ENCODE measurements at regions not wholly inside any gene's neighbourhood (a gene's known extent, or its start where the extent isn't known, plus 50 kb on each side); places are given as distances from the start of the nearest gene placed in this dataset.
A peak's percentile ranks its signal among the peaks of the same experiment; 100 is the strongest.

DNA sequence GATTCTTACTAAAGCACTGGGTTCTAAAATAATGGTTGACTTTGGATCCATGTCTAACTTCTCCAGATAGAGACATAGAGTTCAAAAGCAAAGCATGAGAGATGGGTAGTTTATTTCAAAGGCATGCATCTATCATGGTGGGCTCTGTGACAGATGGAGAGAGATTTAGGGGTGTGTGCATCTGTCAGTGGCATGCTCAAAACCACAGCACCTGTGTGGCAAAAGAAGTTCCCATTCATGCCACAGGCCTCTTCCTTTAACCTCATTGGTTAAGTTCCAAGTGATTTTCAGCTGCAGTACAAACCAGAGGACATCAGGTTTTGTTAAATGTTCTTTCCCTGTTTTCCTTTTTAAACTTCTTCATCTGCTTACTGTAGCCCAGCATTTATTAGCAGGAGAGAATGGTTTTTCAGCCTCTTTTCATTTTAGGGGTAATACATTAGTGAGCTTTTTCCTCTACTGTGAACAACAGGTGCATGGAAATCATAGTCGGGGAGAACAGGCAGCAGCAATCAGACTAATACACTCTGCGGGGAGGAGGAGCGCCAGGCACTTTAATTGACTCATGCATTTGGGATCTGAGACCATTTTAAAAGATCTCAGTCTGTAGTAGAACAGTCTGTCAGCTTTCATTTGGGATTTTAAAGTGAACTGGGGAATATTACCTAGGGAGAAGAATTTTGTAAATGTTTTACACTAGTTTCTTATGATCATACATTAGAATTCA lies 52.4 kb upstream of the UPP2 start:
- no peak for FAIRE-seq

GRCh38 chr2:158048327-158048726 lies 53.3 kb upstream of the UPP2 start:
- DNase-seq (ENCODE audit: extremely low spot score, insufficient read length, low read depth) (no peak), FAIRE-seq (no peak)

More for the DNA sequence above, 52.4 kb upstream of the UPP2 start:
- no peak for DNase-seq (ENCODE audit: extremely low spot score, insufficient read length, low read depth)

GRCh38 chr2:158047156-158047611 lies 54.5 kb upstream of the UPP2 start:
- FAIRE-seq = no peak
- DNase-seq (ENCODE audit: extremely low spot score, insufficient read length, low read depth) = no peak

DNA sequence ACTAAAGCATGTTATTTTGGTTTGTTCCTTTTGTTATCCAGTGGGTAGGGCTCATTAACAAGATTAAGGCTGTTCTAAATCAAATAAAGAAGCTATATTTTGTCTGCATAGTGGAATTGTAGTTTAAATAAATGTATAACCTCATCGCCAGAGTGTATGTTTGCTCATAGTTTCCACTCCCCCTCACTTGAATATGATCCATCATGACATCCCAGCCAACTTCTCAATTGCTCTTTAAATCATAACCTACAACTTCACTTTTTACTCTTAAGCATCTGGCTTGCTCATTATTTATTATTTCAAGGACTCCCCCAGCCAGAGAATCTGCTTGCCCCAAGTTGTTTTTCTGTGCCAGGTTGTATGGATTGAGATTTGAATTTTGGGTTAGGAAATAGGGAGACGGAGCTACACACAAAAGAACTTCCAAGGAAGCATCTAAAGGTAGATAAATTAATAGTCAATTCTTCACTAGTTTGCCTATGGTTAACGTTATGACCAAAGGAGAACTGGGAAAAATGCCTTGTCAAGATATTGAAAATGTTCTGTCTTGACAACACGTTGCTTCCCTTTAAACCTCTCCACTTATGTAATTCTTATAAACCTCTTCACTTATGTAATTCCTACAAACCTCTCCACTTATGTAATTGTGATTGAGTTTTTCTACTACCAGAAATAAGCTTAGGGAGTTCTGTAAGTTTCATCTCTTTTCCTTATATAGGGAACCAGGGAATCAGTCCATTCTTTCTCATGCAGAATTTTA lies 55.4 kb upstream of the UPP2 start:
- no peak for DNase-seq (ENCODE audit: extremely low spot score, insufficient read length, low read depth)
- FAIRE-seq = no peak

- no peak for DNase-seq (ENCODE audit: extremely low spot score, insufficient read length, low read depth)
- no peak for FAIRE-seq
Measured at GRCh38 chr2:158045362-158045761, 56.3 kb upstream of the UPP2 start.

DNA sequence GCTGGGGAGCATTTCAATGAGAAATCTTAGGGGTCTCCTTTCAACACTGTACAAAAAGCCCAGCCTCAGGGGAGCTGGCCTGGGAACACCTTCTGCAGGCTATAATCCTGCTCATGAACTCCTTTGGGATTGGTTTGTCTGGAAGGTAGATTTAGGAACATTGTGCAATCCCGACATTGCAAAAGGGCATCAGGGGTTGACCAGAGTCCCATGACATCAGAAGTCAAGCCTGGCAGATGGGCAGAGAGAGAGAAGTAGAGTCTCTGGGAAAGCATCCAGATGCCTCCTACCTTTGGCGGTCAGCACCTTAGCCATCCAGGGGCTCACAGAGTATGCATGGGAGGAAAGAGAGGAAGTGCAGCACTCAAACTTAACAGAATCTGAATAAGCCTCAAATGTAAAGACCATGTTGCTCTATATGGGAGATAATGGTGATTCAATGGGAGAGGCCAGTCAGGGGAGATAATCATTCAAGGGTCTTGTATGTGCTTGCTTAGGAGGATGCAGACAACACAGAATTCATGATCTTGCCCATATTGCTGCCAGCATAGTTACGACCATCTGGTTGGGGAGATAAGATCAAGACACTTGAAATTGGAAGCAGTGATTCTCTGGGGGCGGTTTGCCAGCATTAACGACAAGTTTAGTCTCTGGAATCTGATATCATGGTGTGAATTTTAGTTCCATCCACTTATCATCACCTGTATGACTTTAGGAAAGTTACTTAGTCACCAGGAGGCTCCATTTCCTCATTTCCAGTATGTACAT lies 58.3 kb upstream of the UPP2 start:
- no peak for DNase-seq (ENCODE audit: extremely low spot score, insufficient read length, low read depth)
- no peak for FAIRE-seq

GRCh38 chr2:158042666-158043065 lies 59.0 kb upstream of the UPP2 start:
- FAIRE-seq (no peak), DNase-seq (ENCODE audit: extremely low spot score, insufficient read length, low read depth) (no peak)

DNA sequence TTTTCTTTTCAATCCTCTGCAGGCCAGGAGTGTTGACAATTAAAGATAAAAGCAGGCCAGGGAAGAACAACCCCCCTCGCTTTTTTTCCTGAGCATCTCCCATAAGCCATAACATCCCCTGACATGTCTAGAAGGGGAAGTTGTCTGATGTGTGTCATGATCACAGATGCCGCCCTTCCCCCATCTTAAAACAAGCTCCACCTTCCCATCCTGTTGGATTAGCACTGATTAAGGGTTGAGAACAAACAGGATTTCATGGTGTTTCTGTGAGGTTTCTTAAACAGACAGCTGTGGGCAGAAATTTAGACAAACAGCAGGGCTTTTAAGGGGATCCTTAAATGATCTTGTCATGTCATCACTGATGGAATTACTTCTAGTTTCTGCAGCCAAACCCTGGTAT lies 59.4 kb upstream of the UPP2 start:
- FAIRE-seq (no peak), DNase-seq (ENCODE audit: extremely low spot score, insufficient read length, low read depth) (no peak)

- DNase-seq (ENCODE audit: extremely low spot score, insufficient read length, low read depth) (no peak), FAIRE-seq (no peak)
Measured at GRCh38 chr2:158041400-158041799, 60.3 kb upstream of the UPP2 start.

DNA sequence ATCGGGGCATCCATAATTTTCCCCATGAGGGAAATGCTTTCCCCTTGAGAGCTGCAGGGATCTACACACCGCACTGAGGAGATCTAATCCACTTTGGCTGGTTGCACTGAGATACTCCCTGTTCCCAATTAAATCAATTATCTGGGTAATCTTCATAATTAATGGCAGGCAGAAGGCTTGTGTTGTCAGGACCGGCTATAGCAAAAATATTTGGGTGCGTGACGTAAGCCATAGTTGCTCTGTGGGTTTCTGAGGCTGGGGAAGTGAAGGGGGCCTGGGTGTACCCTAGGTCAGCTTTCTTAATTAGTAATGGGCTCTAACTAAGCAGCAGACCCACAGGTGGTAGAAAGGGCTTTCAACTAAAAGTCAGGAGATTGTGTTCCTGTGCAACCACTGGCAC lies 62.8 kb upstream of the UPP2 start:
- FAIRE-seq (no peak), DNase-seq (ENCODE audit: extremely low spot score, insufficient read length, low read depth) (no peak)

DNA sequence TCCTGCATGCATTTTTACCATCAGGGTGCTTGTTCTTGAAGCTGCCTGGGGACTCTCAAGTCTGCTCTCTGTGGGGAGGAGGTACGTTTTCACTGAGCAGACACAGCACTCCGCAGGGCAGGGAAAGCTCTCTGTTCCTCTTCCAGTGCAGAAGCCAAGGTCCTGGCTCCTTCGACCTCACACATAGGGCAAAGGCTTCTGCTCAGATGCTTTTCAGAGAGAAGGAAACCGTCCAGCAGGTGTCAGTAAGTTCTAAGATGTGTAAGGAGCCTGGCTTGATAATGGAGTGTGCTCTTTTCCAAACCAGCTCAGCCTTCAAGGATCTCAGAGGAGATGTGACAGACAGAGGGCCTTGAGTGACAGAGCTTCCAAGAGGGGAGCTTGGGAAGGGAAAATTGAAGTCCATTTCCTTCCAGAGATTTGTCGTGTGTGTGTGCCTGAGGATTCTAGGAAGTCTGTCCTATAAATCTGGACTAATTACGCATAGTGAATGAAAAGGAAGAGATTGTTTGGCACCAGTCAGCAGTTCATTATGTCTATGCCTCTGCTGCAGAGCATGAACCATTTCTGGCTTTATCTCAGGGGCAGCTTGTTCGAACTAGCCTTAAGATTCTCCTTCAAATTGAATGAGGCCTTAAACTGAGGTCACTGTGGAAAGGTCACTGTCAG lies 67.3 kb upstream of the UPP2 start:
- DNase-seq (ENCODE audit: extremely low spot score, insufficient read length, low read depth) (no peak), FAIRE-seq (peak; percentile 50)

DNA sequence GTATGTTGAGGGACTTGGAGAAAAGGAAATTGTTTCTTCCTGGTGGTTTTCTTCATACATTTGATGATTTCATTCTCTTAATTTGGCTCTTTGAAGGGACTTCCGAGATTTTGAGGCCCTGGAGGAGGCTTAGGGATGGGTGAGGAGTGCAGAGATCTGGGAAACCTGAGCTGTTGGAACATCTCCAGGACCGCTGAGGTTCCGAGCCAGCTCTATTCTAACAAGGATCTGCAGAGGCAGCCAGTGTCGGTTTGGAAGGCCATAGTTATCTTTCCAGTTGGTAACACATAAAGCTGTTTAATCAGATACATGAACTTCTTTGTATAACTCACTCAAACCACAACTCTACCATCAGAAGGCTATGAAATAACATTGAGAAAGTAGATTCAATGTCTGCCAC lies 70.3 kb upstream of the UPP2 start:
- DNase-seq (ENCODE audit: extremely low spot score, insufficient read length, low read depth) = no peak
- FAIRE-seq = no peak

DNA sequence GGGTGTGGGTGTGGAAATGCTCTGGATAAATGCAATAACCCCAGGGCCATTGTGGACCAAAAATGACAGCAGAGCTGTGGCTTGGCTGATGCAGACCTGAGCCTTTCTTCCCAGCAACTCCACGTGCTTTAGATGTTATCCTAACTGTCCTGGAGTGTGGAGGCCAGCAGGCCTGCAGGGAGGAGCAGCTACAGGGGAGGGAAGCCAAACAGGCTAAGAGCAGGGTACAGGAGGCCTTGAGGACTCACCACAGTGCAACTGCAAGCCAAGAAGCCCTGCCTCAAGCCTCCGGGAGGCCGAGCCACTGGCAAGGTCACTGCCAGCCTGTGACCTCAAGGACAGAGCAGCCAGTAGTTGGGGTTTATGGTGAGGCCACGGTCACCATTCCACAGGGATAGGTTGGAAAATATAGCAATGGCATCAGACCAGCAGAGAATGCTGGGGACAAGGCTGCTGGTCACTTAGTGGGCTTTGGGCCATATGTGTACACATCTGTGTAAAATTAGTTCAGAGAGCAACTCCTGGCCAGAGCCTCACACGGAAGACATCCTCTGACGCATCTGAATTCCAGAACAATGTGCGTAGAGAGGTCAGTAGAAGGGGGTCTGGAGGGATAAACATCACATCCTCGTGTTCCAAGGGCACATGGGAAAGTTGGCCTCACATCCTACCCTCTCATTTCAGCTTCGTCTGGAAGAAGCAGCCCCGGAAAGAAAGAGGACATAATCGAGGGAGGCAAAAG lies 76.2 kb upstream of the UPP2 start:
- no peak for DNase-seq (ENCODE audit: extremely low spot score, insufficient read length, low read depth)
- no peak for FAIRE-seq

DNA sequence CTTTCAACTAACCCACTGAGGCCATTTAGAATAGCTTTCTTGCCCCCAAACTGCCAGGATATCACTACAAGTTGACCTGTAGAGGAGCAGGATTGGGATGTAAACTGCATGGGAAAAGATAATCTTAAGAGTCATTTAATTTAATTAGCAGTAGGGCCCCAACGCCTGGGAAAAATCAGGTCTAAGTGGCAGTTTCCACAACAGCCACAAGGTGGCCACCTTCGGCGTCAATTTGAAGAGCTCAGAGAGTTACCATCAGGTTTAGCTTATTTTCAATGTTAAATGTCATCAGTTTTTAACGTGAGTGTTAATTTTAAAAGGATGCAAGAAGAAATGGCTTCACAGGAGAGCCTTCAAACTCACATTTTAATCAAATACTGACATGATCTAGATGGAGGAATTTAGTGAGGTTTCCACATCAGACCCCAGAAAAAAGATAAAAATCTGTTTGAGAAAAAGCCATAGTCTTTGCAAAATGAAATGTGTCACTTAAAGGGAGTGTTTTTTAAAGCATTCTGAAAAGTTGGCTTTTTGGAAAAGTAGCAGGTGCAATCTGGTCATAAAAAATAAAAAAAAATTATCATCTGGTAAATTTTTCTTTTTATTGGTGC lies 77.3 kb upstream of the UPP2 start:
- DNase-seq (ENCODE audit: extremely low spot score, insufficient read length, low read depth) (peak; percentile 20), FAIRE-seq (peak; percentile 81)

GRCh38 chr2:158022888-158023287 lies 78.8 kb upstream of the UPP2 start:
- no peak for FAIRE-seq
- DNase-seq (ENCODE audit: extremely low spot score, insufficient read length, low read depth) = no peak

DNA sequence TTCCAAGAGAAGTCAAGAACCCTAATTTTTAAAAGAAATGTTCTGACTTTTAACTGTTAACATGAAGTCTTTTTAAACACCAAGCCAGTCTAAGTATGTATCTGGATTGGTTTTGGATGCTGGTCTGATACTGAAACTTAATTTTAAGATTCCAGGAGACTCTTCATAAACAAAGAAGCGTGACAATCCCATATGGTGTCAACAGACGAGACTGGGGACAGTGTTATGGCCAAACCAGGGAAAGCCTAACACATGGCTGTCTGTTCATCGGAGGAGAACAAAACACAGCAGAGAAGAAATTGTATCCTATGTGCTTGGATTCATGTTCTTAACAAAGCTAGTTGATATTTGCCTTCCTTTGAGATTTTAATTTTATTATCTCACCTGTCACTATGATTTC lies 80.5 kb upstream of the UPP2 start:
- DNase-seq (ENCODE audit: extremely low spot score, insufficient read length, low read depth) (no peak), FAIRE-seq (no peak)

DNA sequence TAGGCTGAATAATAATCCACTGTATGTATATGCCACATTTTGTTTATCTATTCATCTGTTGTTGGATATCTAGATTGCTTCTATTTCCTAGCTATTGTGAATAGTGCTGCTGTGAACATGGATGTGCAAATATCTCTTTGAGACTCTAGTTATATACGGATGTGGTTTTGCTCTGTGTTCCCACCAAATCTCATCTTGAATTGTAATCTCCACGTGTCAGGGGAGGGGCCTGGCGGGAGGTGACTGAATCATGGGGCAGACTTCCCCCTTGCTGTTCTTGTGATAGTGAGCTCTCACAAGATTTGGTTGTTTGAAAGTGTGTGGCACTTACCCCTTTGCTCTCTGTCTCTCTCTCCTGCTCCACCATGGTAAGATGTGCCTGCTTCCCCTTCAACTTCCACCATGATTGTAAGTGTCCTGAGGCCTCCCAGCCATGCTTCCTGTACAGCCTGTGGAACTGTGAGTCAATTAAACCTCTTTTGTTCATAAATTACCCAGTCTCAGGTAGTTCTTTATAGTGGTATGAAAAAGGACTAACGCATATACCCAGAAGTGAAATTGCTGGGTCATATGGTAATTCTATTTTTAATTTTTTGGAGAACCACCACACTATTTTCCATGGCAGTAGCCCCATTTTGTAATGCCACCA lies 86.1 kb upstream of the UPP2 start:
- DNase-seq (ENCODE audit: extremely low spot score, insufficient read length, low read depth) = no peak
- FAIRE-seq = no peak

GRCh38 chr2:158013891-158014290 lies 87.8 kb upstream of the UPP2 start:
- DNase-seq (ENCODE audit: extremely low spot score, insufficient read length, low read depth) (no peak), FAIRE-seq (no peak)

All from GM18507 (cell line).